GM18907 (cell line): ENCODE measurements at regions not wholly inside any gene's neighbourhood (a gene's known extent, or its start where the extent isn't known, plus 50 kb on each side); places are given as distances from the start of the nearest gene placed in this dataset.

Source experiments
- ATAC-seq: cut with Tn5 transposase; IDR thresholded peaks from one replicate; pipeline ENCODE4 v1.9.1; 2021; ENCODE audit warnings: mild to moderate bottlenecking, moderate library complexity; ENCODE audit not compliant: unreplicated experiment

DNA sequence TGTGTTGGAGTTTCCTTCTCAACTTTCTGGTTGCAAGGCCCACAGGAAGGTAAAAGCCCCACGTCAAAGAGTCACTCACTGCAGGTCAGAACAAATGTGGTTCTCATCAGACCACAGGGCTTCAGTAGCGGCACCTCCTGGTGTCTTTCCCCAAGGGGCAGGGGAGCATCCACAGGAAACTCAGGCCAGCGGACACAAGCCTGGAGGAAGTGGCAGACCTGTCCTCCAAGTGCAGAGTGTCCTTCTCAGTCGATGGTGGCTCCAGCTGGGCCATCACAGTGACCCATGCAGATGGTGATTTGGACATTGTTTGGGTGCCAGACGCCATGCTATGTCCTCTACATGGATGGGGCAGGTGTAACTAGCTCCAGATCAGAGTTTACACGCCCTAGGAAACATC is 84.9 kb downstream of the ACKR3 start:
- ATAC-seq: no peak

GRCh38 chr2:236656166-236656565 is 86.5 kb downstream of the ACKR3 start:
- no peak for ATAC-seq

DNA sequence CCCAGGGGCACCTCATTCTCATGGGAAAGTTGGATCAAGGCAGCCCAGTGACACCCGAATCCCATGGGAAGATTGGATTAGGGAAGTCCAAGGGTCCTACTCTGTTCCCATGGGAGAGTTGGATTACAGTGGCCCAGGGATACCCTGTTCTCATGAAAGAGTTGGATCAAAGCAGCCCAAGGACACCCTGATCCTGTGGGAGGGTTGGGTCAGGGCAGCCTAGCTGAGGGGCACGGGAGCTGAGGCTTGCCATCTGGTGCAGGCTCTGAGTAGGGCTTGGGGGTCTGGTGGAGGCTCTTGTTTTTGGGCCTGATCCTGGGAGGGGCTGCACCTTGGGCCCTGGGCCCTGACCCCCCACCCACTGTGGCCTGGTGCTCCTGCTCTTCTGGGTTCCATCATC is 87.1 kb downstream of the ACKR3 start:
- no peak for ATAC-seq

DNA sequence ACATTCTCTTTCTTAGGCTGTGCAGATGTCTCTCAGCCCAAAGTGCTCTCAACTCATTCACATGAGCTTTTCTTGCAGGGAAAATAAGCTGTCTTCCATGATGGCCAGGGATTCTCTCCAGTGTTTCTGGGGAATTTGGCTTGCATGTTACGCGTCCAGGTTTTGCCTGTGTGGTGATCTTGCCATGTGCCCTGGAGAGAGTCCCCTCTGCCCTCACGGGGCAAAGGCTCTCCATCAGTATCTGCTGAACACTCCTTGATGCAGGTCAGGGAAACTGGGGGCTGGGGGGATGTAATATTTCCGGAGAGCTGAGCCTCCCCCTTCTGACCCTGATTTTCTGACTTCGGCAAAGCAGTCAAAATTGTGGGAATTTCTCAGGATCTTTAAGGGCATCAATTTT is 87.6 kb downstream of the ACKR3 start:
- ATAC-seq: no peak

GRCh38 chr2:236657801-236658200 is 88.2 kb downstream of the ACKR3 start:
- no peak for ATAC-seq

DNA sequence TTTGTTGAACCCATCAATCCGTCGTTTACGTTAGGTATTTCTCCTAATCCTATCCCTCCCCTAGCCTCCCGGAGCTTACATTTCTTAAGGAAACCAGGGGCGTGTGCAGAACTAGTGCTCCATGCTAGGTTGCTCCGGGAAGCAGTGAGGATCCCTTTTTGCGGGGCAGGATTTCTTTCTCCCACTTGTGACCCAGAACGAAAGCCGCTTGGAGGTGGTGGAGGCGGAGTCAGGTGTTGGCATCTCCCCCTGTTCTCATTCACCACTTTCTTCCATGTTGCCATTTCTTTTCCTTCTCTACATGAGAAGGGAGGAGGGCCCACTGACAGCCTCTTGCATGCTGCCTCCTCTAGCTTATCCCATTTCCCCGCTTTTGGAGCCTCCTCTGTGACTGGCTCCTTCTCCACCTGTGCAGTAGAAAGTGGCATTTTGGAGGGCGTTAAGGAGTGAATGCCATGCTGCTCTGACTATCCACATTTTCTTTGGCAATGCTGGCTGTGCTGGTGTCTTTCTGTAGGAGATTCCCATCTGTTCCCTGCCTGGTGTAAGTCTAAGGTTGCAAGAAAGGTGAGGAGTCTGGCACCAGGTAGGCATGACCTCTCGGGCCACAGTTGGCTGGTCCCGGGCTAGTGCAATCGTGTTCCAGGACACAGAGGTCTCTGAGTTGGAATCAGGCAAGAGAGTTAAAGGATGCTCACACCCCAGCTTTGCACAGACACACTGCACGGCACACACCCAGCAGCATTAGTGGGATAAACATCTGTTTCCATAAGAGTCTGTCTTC is 89.5 kb downstream of the ACKR3 start:
- no peak for ATAC-seq

DNA sequence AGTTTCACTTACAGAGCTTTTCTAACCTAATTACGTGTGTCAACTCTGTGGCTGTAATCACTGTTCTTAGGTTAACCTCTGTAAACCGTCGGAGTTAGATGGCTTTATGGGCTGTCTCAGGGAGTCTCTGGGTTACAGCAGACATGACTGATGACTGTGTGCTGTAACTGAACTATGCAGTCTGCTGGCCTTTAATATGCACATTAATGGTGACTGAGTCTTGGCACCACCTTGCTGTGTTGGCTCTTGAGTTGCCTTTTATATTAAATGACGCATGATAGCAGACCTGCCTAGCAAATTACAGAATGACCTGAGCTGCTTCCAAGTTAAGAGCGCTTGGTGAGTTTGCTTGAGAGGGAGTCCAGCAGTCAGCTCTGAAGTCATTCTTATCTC is 90.1 kb downstream of the ACKR3 start:
- no peak for ATAC-seq

- no peak for ATAC-seq
Observed at GRCh38 chr2:236661061-236661761, 91.6 kb downstream of the ACKR3 start.

GRCh38 chr2:236661762-236662110 is 92.1 kb downstream of the ACKR3 start:
- ATAC-seq: no peak

- ATAC-seq: no peak
Observed at GRCh38 chr2:236662231-236663185, 92.9 kb downstream of the ACKR3 start.

DNA sequence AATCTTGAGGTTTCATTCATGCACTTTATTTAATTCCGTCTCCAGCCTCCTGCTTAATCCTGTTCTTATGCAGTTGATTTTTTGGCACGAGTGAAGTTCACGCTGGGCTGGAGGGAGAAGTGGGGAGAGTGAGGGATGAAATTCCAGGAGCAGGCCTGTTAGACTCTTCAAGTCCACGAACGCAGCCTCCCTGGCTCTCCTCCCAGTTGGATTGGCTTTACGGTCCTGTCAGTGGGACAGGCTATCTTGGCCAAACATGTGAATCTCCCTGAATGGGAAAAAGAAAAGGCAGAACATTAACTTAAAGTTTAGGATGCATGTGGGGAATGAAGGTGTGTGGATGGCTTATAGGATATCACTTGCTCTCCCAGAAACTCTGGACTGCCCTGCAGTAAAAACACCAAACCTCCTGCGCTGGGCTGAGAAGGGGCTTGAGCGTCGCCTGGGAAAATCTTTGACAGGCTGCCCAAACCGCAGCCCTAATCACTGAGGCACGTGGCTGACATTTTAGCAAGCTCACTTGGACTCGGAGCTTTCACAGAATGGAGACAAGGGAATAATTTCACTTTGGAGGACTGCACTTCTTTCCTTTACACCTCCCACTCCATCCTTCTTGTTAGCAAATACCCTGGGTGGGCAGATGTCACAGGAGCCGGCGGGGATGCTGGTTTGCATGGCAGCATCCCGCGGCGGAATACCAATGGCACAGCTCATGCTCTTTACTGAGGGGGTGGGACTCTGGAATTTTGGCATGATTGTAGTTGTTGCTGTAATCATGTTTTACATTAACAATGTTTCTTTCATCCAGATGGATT is 93.9 kb downstream of the ACKR3 start:
- ATAC-seq: no peak

DNA sequence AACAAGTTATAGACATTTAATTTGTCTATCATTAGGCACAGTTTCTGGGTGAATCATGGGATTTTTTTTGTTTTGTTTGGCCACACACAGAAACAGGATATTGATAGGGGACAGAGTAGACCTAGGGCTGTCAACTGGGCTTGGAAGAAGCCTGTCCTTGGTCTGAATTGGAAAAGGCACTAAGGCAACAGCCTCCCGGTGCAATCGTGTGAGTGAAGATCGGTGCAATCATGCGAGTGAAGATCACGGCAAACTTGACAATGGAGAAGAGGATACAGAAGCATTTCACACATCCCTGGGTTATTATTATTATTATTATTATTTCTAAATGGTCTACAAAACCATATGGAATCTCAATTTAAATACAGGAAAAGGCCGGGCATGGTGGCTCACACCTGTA is 94.5 kb downstream of the ACKR3 start:
- no peak for ATAC-seq

- no peak for ATAC-seq
Observed at GRCh38 chr2:236665101-236665500, 95.5 kb downstream of the ACKR3 start.

DNA sequence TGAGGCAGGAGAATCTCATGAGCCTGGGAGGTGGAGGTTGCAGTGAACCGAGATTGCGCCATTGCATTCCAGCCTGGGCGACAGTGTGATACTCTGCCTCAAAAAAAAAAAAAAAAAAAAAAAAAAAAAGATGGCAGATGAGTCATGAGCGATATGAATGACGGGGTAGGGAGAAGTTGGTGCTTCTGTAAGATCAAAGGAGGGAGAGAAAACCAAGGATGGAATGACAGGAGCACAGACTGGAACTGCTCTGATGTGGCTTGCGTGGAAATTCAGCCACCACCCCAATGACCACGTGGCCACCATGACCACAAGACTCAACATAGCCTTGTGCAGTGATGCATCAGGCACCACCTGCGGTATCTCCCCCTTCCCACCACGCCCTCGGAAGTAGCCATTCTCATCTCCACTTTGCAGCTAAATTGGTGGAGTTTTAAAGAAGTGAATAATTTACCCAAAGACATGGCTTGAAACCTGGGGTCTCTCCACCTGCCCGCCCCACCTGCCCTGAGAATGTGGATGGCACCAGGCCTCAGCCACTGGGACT is 96.0 kb downstream of the ACKR3 start:
- no peak for ATAC-seq

- ATAC-seq: no peak
Observed at GRCh38 chr2:236666646-236667204, 97.1 kb downstream of the ACKR3 start.

DNA sequence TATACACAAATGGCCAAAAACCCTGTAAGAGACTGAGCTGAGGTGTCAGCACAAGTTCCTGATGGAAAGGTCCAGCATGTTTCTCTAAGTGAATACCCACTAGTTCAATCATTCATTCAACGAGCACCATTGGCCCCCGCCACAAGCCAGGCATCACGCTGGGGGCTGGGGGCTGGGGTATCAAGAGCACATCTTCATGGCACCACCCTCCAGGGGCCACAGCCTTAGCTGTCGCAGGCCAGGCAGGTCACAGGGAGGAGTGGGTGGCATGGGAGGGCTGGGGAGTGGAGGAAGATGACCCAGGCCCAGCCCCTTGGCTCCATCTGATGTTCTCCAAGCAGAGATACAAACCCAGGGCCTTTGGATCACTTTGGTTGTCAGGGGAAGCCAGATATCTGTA is 97.9 kb downstream of the ACKR3 start:
- ATAC-seq: no peak

GRCh38 chr2:236668531-236668969 is 98.9 kb downstream of the ACKR3 start:
- no peak for ATAC-seq

DNA sequence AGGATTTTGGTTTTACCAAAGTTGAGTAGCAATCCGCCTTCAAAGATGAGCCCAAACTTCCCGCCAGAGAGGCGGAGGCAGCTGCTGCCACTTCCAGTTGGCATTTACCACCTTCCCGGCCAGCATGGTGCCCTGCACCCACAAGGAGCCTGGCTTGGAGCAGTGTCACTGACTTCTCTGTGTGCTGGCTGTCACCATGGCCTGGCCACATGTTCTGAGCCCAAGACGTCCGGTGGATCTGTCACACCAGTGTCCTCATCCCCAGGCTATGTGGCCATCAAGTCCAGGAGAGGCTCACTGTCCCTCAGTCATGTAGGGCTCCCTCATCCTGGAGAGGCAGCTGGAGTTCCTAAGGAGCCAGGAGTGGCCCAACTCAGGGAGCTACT is 100.6 kb downstream of the ACKR3 start:
- ATAC-seq: no peak

DNA sequence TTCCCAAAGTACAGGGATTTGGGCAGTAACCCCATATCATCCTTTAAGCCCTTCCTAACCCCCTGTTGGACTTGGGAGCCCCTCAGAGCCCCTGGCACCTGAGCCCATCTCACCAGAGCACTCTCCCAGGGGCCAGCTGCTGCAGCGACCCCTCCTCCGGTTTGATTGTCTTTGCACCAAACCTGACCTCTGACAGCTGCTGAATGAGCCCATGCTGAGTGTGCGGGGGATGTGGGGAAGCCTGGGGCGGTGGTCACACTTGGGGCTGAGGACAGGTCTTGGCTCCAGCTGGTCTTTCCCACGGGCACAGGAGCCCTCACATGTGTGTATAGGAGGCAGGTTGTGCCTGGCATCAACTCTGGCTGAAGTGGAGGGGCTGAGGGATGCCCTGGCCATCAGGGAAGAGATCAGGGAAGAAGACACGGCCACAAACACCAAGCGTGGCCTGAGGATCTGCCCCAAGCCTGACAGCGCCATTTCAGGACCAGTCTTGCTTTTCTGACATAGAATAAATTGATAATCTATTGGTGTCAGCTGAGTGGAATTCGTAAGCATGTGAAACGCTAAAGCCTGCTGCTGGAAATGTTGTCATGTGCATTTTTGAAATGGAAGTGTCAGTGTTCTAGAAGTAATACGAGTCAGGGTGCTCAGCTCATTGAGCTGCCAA is 102.4 kb downstream of the ACKR3 start:
- ATAC-seq: no peak

DNA sequence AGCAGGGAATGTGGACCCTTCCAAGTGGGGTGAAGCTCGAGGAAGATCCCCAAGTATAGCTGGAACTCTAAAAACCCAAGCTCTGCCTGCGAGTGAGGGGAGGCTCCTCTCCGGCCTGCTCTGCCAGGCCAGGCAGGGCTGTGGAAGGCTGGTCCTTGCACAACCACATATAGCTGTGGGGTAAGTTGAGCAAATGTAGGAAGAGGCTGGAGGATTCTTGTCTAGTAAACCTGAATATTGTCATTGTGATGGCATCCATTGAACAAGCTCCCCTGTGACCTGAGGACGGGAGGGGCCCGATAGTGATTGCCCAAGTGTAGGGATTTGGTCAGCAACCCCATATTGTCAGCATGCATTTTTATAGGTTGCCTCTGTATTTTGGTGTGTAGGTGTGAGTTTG is 103.0 kb downstream of the ACKR3 start:
- ATAC-seq: no peak
